Right atrium auricular region (tissue), 2 donors: ENCODE measurements at regions not wholly inside any gene's neighbourhood (a gene's known extent, or its start where the extent isn't known, plus 50 kb on each side); places are given as distances from the start of the nearest gene placed in this dataset.
"Not testable (repeated sequence)": the region's sequence is repeated elsewhere in the genome, so short reads cannot be mapped to it uniquely, and the experiment has no call there.

ENCODE experiments used
- DNase-seq: peaks from one replicate; pipeline ENCODE4 v3.0.0-alpha.2; 2019; ENCODE audit warnings: low spot score
- H3K27ac ChIP-seq, 2 donors: fragments of 200-600 bp; sonication (generic); 1 replicate in 1 of 2; 2 replicates in 1 of 2; pipeline ENCODE4 v1.5.1; 2016 to 2019
- H3K27me3 ChIP-seq, 2 donors: fragments of 200-600 bp; sonication (generic); one replicate each; pipeline versions ENCODE4 v1.5.1 to v1.6.0; 2017 to 2019
- H3K36me3 ChIP-seq: fragments of 200-600 bp; sonication (generic); one replicate; pipeline ENCODE4 v1.5.1; 2016
- H3K4me1 ChIP-seq, 2 donors: fragments of 200-600 bp; sonication (generic); one replicate each; pipeline versions ENCODE4 v1.5.1 to v1.6.0; 2017 to 2019
- H3K4me3 ChIP-seq, 2 donors: fragments of 200-600 bp; sonication (generic); 1 replicate in 1 of 2; 2 replicates in 1 of 2; pipeline ENCODE4 v1.5.1; 2017 to 2019; ENCODE audit warnings: mild to moderate bottlenecking in 1 of 2, moderate library complexity in 1 of 2
- H3K9me3 ChIP-seq, 2 donors: fragments of 200-600 bp; sonication (generic); one replicate each; pipeline ENCODE4 v1.5.1; 2019
- CTCF ChIP-seq, 2 donors: fragments of 200-600 bp; sonication (generic); IDR thresholded peaks; one replicate each; pipeline ENCODE4 v1.5.1; 2019; ENCODE audit warnings: antibody characterized with exemption in 2 of 2

GRCh38 chr6:40874495-40874894, 164.5 kb downstream of the UNC5CL start:
- no peak overlapping the region for H3K27ac ChIP-seq
- TF ChIP-seq CTCF (IDR thresholded peaks at IDR 0.05), result no peak
- H3K9me3 ChIP-seq, result peaks cover 0 to 7% of the 10 kb centered on the region in 2 donors
- no peak for DNase-seq
- H3K4me1 ChIP-seq, result no peaks in the 10 kb centered on the region
- H3K27me3 ChIP-seq, result no peaks in the 10 kb centered on the region
- no peak overlapping the region for H3K4me3 ChIP-seq
- H3K36me3 ChIP-seq, result no peaks in the 10 kb centered on the region

GRCh38 chr6:40871424-40871823, 167.6 kb downstream of the UNC5CL start:
- Histone ChIP-seq H3K36me3 (no peaks in the 10 kb centered on the region), H3K4me1 (no peaks in the 10 kb centered on the region), H3K27me3 (no peaks in the 10 kb centered on the region), H3K9me3 (no peaks in the 10 kb centered on the region), H3K27ac (no peak overlapping the region), H3K4me3 (no peak overlapping the region)
- no peak for TF ChIP-seq CTCF (IDR thresholded peaks at IDR 0.05)
- no peak for DNase-seq

- H3K27ac ChIP-seq, H3K36me3 ChIP-seq, H3K4me1 ChIP-seq, H3K9me3 ChIP-seq, H3K4me3 ChIP-seq, DNase-seq, H3K27me3 ChIP-seq: not testable (repeated sequence)
Measured at GRCh38 chr6:40868089-40868865, 170.7 kb downstream of the UNC5CL start.

- H3K9me3 ChIP-seq, H3K4me3 ChIP-seq, H3K36me3 ChIP-seq, H3K4me1 ChIP-seq, H3K27ac ChIP-seq, H3K27me3 ChIP-seq, DNase-seq: not testable (repeated sequence)
Measured at GRCh38 chr6:40867527-40867926, 171.5 kb downstream of the UNC5CL start.

GRCh38 chr6:40865259-40865658, 173.8 kb downstream of the UNC5CL start:
- H3K36me3 ChIP-seq, H3K9me3 ChIP-seq, H3K27me3 ChIP-seq, H3K4me1 ChIP-seq, H3K4me3 ChIP-seq, DNase-seq, H3K27ac ChIP-seq: not testable (repeated sequence)

GRCh38 chr6:40860443-40860842, 178.6 kb downstream of the UNC5CL start:
- Histone ChIP-seq H3K9me3 (no peaks in the 10 kb centered on the region), H3K4me3 (no peak overlapping the region), H3K27me3 (no peaks in the 10 kb centered on the region), H3K36me3 (no peaks in the 10 kb centered on the region), H3K4me1 (no peaks in the 10 kb centered on the region), H3K27ac (no peak overlapping the region)
- DNase-seq, result no peak
- no peak for TF ChIP-seq CTCF (IDR thresholded peaks at IDR 0.05)

- Histone ChIP-seq H3K27me3 (no peaks in the 10 kb centered on the region), H3K4me1 (no peaks in the 10 kb centered on the region), H3K36me3 (no peaks in the 10 kb centered on the region), H3K9me3 (no peaks in the 10 kb centered on the region), H3K4me3 (no peak overlapping the region), H3K27ac (no peak overlapping the region)
- DNase-seq, result no peak
- no peak for TF ChIP-seq CTCF (IDR thresholded peaks at IDR 0.05)
Measured at GRCh38 chr6:40856271-40856670, 182.8 kb downstream of the UNC5CL start.
